Esophagus squamous epithelium (tissue), 5 donors: ENCODE measurements at regions not wholly inside any gene's neighbourhood (a gene's known extent, or its start where the extent isn't known, plus 50 kb on each side); places are given as distances from the start of the nearest gene placed in this dataset.

ENCODE experiments used
- DNase-seq: peaks from one replicate; lab custom pipeline; 2025; lab: John Stamatoyannopoulos, UW
- H3K27ac ChIP-seq, 4 donors: fragments of 200-600 bp; sonication (generic); one replicate each; pipeline ENCODE4 v1.5.1; 2016 to 2019; ENCODE audit warnings: mild to moderate bottlenecking in 1 of 4
- H3K27me3 ChIP-seq, 4 donors: fragments of 200-600 bp; sonication (generic); 1 replicate in 3 of 4; 2 replicates in 1 of 4; pipeline versions ENCODE4 v1.5.1 to v1.6.0; 2017 to 2021; ENCODE audit warnings: antibody characterized with exemption in 1 of 4
- H3K36me3 ChIP-seq, 3 donors: fragments of 200-600 bp; sonication (generic); one replicate each; pipeline ENCODE4 v1.5.1; 2016 to 2019
- H3K4me1 ChIP-seq, 3 donors: fragments of 200-600 bp; sonication (generic); one replicate each; pipeline ENCODE4 v1.5.1; 2017 to 2019
- H3K4me3 ChIP-seq, 4 donors: fragments of 200-600 bp; sonication (generic); 1 replicate in 3 of 4; 2 replicates in 1 of 4; pipeline ENCODE4 v1.5.1; 2016 to 2019; ENCODE audit warnings: mild to moderate bottlenecking in 2 of 4, moderate library complexity in 1 of 4
- H3K9me3 ChIP-seq, 3 donors: fragments of 200-600 bp; sonication (generic); one replicate each; pipeline ENCODE4 v1.5.1; 2016 to 2019
- CTCF ChIP-seq, 6 experiments: fragments of 450-650 bp in 4 of 6; fragments of 200-600 bp in 2 of 6; sonication (generic) in 2 of 6; IDR thresholded peaks; one replicate each; pipeline ENCODE4 v1.5.1; 2016 to 2019; ENCODE audit warnings: antibody characterized with exemption in 6 of 6, mild to moderate bottlenecking in 4 of 6, moderate library complexity in 4 of 6
- POLR2A ChIP-seq, 4 donors: fragments of 450-650 bp; IDR thresholded peaks; one replicate each; pipeline ENCODE4 v1.6.1; 2017; ENCODE audit warnings: antibody characterized with exemption in 4 of 4, mild to moderate bottlenecking in 4 of 4, moderate library complexity in 3 of 4
- WGBS, 2 donors: methylation state at CpG; one replicate each; pipeline ENCODE4 v1.1.5; 2018; 5-methylcytosine and 5-hydroxymethylcytosine counted together
- intact Hi-C: fragments of 100-400 bp; cut with DNase I; formaldehyde crosslinking; loops from one replicate; pipeline ENCODE4 v1.15.0; 2022
- donor health status: DM: yes; HTN: yes; CAD: no.

- Histone ChIP-seq H3K27me3 (no peaks in the 10 kb centered on the region), H3K4me1 (peaks cover 0 to 51% (median 11%) of the 10 kb centered on the region in 3 donors), H3K9me3 (no peaks in the 10 kb centered on the region), H3K27ac (no peak overlapping the region), H3K36me3 (no peaks in the 10 kb centered on the region), H3K4me3 (no peak overlapping the region)
- TF ChIP-seq POLR2A (IDR thresholded peaks at IDR 0.05): no peak
- no peak for TF ChIP-seq CTCF (IDR thresholded peaks at IDR 0.05)
- DNase-seq: no peak
- 25 to 69% methylated on average over 1 of the region's 1 CpG for WGBS, 2 donors
- intact Hi-C loops: loop anchor here (10.0 kb wide), 1 partner anchor 339 kb away; no protein-coding TSS in a partner anchor
Observed at GRCh38 chr21:35394049-35394448, 344.9 kb upstream of the RUNX1 start.

DNA sequence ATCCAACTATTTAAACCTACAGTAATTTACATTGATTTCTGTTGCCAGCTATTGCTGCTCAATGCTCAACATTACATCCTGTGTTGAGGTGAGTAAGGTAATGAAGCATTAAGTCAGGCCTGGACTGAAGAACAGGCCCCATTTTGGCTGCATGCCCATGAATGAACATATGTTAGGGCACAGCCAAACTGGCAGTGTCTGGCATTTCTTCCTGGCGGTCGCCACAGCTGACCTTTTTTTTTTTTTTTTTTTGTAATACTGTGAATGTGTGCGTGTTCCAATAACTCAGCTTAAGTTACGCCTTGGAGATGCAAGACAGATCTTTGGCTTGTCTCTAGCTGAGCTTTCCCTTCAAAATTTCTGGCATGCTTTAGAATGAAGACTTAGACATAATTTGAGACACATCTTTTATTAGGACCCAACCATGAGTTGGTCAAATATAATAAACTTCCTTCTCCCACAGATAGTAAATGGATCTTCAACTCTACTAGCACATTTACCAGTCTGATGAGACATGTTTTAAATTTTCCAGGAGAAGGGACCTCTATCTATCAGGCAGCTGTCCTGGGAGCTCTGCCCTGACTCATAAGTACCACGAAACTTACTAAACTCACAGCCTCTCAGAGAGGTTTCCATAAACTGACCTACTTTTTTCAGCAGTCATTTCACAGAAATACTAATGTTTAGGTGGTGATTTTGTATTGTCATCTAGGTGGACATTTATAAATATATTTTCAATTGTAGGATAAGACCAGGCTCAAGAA, 341.1 kb upstream of the RUNX1 start:
- Histone ChIP-seq H3K4me1 (peaks cover 0 to 32% (median 0%) of the 10 kb centered on the region in 3 donors), H3K36me3 (no peaks in the 10 kb centered on the region), H3K9me3 (no peaks in the 10 kb centered on the region), H3K27ac (peak overlapping the region in 2 of 4 donors; percentile 15 to 30), H3K4me3 (no peak overlapping the region), H3K27me3 (no peaks in the 10 kb centered on the region)
- intact Hi-C loops: loop anchor here (10.0 kb wide), 1 partner anchor 335 kb away; no protein-coding TSS in a partner anchor
- no peak for DNase-seq
- no peak for TF ChIP-seq POLR2A (IDR thresholded peaks at IDR 0.05)
- no peak for TF ChIP-seq CTCF (IDR thresholded peaks at IDR 0.05)
- WGBS, 2 donors: 30 to 55% methylated on average over 5 of the region's 5 CpGs

DNA sequence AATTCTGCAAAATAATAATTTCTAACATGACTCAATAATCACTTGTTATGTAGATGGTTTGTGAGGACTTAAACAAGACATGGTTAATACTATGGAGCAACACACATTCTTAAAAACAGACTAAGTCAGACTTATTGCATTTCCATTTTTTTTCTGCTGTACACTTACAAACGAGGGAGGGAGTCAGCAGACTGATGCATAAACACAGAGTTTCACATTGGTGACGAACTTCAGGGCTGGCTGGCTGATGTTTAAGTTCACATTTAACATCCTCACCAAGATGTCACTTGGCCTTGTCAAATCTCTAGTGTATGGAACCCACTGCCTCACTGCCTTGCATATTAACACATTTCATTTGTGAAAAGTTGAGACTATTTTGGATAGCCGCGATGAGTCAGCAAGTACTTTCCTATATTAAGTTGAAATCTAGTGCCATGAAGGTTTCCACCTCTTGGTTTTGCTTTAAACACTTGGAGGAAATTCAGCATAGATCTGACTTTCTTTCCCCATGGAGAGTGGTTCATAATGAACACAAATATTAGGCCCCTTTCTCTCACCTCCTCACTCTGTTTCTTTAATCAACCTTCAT, 337.5 kb upstream of the RUNX1 start:
- Histone ChIP-seq H3K9me3 (no peaks in the 10 kb centered on the region), H3K4me3 (no peak overlapping the region), H3K27ac (no peak overlapping the region), H3K4me1 (peaks cover 0 to 28% (median 0%) of the 10 kb centered on the region in 3 donors), H3K36me3 (no peaks in the 10 kb centered on the region), H3K27me3 (no peaks in the 10 kb centered on the region)
- TF ChIP-seq POLR2A (IDR thresholded peaks at IDR 0.05) (no peak), CTCF (IDR thresholded peaks at IDR 0.05) (no peak)
- WGBS, 2 donors: 67 to 80% methylated on average over 4 of the region's 4 CpGs
- intact Hi-C loops: no loop called here
- no peak for DNase-seq

DNA sequence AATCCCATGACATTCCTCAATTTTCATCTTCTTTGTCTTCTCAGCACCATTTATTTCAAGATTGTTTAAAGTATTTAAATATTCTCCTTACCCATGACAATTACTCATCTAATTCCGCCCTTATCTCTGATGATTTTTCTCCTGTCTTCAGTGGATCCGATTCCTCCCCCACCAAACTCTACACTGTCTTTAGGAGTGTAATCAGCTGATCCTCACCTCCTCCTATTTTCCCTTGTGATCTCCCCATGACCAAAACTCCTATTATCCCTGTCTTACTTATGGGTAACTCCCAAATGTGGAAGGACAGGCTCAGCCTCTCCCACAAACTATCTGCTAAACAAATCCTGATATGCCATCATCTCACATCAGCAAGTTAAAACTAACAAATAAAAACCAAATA, 335.3 kb upstream of the RUNX1 start:
- WGBS, 2 donors: 95 to 97% methylated on average over 2 of the region's 2 CpGs
- no peaks in the 10 kb centered on the region for H3K9me3 ChIP-seq
- no peaks in the 10 kb centered on the region for H3K27me3 ChIP-seq
- peaks cover 0 to 21% (median 0%) of the 10 kb centered on the region in 3 donors for H3K4me1 ChIP-seq
- H3K36me3 ChIP-seq: no peaks in the 10 kb centered on the region
- no peak for DNase-seq
- H3K4me3 ChIP-seq: no peak overlapping the region
- intact Hi-C loops: no loop called here
- TF ChIP-seq CTCF (IDR thresholded peaks at IDR 0.05) (no peak), POLR2A (IDR thresholded peaks at IDR 0.05) (no peak)
- no peak overlapping the region for H3K27ac ChIP-seq

DNA sequence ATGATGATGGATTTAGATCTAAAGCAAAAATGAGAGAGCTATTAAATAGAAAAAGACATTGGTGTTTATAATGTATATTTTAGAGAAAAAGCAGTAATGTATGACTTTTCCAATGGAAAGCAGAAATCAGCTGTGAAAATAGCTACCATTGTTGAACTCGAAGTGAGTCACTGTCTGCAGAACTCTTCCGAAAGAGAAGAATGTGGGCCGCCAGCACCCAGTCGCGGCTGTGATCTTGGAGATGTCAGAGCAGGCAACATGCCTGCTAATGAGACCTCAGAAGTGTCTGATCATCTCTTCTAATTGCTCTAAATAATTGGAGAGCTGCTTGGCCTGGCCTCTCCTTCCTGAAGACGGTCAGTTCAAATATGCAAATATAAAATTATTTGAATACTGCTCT, 333.6 kb upstream of the RUNX1 start:
- intact Hi-C loops: no loop called here
- 74% methylated on average over 6 of the region's 6 CpGs for WGBS, 2 donors

More for the DNA sequence above, 333.6 kb upstream of the RUNX1 start:
- Histone ChIP-seq H3K27ac (no peak overlapping the region), H3K4me3 (no peak overlapping the region), H3K4me1 (peaks cover 0 to 19% (median 0%) of the 10 kb centered on the region in 3 donors), H3K27me3 (no peaks in the 10 kb centered on the region), H3K36me3 (no peaks in the 10 kb centered on the region), H3K9me3 (no peaks in the 10 kb centered on the region)
- no peak for DNase-seq
- no peak for TF ChIP-seq POLR2A (IDR thresholded peaks at IDR 0.05)
- TF ChIP-seq CTCF (IDR thresholded peaks at IDR 0.05): no peak
